Heart left ventricle (tissue), 16 donors: ENCODE measurements at regions not wholly inside any gene's neighbourhood (a gene's known extent, or its start where the extent isn't known, plus 50 kb on each side); places are given as distances from the start of the nearest gene placed in this dataset.

ENCODE experiments used
- ATAC-seq, 4 donors: fragments of 200-7000 bp; cut with Tn5 transposase; one replicate each; pipeline ENCODE4 v1.9.1; 2020 to 2022; ENCODE audit warnings: moderate library complexity in 4 of 4, mild to moderate bottlenecking in 3 of 4, moderate number of reproducible peaks in 1 of 4
- DNase-seq, 5 donors: peaks; one replicate each; pipeline ENCODE4 v3.0.0-alpha.2; 2020
- H3K27ac ChIP-seq, 12 donors: fragments of 200-600 bp; sonication (generic) in 4 of 12; one replicate each; pipeline versions ENCODE4 v1.5.0 to v1.8.0; 2016 to 2022; ENCODE audit warnings: mild to moderate bottlenecking in 2 of 12
- H3K27me3 ChIP-seq, 9 donors: fragments of 200-600 bp; sonication (generic) in 2 of 9; one replicate each; pipeline versions ENCODE4 v1.5.1 to v1.8.0; 2016 to 2022; ENCODE audit warnings: mild to moderate bottlenecking in 3 of 9
- H3K36me3 ChIP-seq, 9 donors: fragments of 200-600 bp; sonication (generic) in 2 of 9; one replicate each; pipeline versions ENCODE4 v1.5.0 to v1.8.0; 2018 to 2022; ENCODE audit warnings: mild to moderate bottlenecking in 2 of 9
- H3K4me1 ChIP-seq, 12 donors: fragments of 200-600 bp; sonication (generic) in 4 of 12; one replicate each; pipeline versions ENCODE4 v1.5.0 to v1.8.0; 2016 to 2022; ENCODE audit warnings: mild to moderate bottlenecking in 3 of 12
- H3K4me3 ChIP-seq, 12 donors: fragments of 200-600 bp; sonication (generic) in 4 of 12; one replicate each; pipeline versions ENCODE4 v1.5.0 to v1.8.0; 2017 to 2022; ENCODE audit warnings: mild to moderate bottlenecking in 9 of 12, moderate library complexity in 4 of 12
- H3K9me3 ChIP-seq, 12 donors: fragments of 200-600 bp; sonication (generic) in 4 of 12; one replicate each; pipeline versions ENCODE4 v1.5.0 to v1.8.0; 2016 to 2022; ENCODE audit warnings: mild to moderate bottlenecking in 1 of 12
- CTCF ChIP-seq, 12 donors: fragments of 200-600 bp; sonication (generic) in 4 of 12; IDR thresholded peaks; one replicate each; pipeline versions ENCODE4 v1.5.0 to v1.8.0; 2018 to 2022; ENCODE audit warnings: antibody characterized with exemption in 12 of 12, mild to moderate bottlenecking in 5 of 12
- POLR2A ChIP-seq, 2 donors: fragments of 450-650 bp; IDR thresholded peaks; one replicate each; pipeline ENCODE4 v1.6.1; 2017; ENCODE audit warnings: antibody characterized with exemption in 2 of 2, mild to moderate bottlenecking in 2 of 2, moderate library complexity in 2 of 2
- WGBS, 4 donors: extraction: QIAGEN DNeasy Blood & Tissue Kit in 2 of 4; methylation state at CpG; one replicate each; pipeline versions ENCODE4 v1.1.5 to v1.1.7; 2013 to 2018; 5-methylcytosine and 5-hydroxymethylcytosine counted together
- intact Hi-C, 10 donors: fragments of 100-400 bp; cut with DNase I; formaldehyde crosslinking; loops; one replicate each; pipeline versions ENCODE4 v1.11.1 to v1.14.2; 2022
- donor health status: ischemic (EF 13 %, LVEDD 7.1; RV severe dilation, severe dysfunction).
- donor health status: healthy with polysubstance abuse.
- donor health status: DM: no; HTN: yes; CAD: no.
- donor health status: DM: no; HTN: no; CAD: no.
- donor health status: ischemic (EF 25% LVEDD 6.9; RV normal size, moderate dysfunction).
- donor health status: ischemic (EF 25% LVEDD 5.7; RV mildly dilated, moderate dysfunction).
- donor health status: healthy.
- donor health status: DM: yes; HTN: yes; CAD: no.
- donor health status: ischemic (EF 35%, LVEDD 5.7; RV mildly dilated, moderate dysfunction).
- donor health status: nonischemic (EF 11% LVEDD 7.7; RV severe dilation, severe dysfunction).
- donor health status: DM: yes; HTN: yes; CAD: no.
- donor health status: PGD.
- donor health status: ischemic (EF 29% LVEDD 5.4; RV normal size, mild dysfunction).
- donor health status: nonischemic (EF 23%, LVEDD 6.1; RV moderate dilation, normal function).

GRCh38 chr3:124422805-124423204 is 307.4 kb upstream of the UMPS start:
- no peak overlapping the region for H3K4me3 ChIP-seq
- WGBS, 4 donors, result 97 to 99% (median 97%) methylated on average over 4 of the region's 4 CpGs
- no peak for ATAC-seq
- H3K36me3 ChIP-seq, result peaks cover 0 to 85% (median 18%) of the 10 kb centered on the region in 9 donors
- intact Hi-C loops, result loop anchor here in 1 of 10 donors (5.0 kb wide), 1 partner anchor 71 kb away; no protein-coding TSS in a partner anchor
- no peak for DNase-seq
- no peak overlapping the region for H3K27ac ChIP-seq
- H3K9me3 ChIP-seq, result no peaks in the 10 kb centered on the region
- peaks cover 0 to 10% (median 0%) of the 10 kb centered on the region in 12 donors for H3K4me1 ChIP-seq
- H3K27me3 ChIP-seq, result no peaks in the 10 kb centered on the region
- TF ChIP-seq CTCF (IDR thresholded peaks at IDR 0.05), result no peak
- TF ChIP-seq POLR2A (IDR thresholded peaks at IDR 0.05), result no peak

GRCh38 chr3:124424396-124424795 is 305.9 kb upstream of the UMPS start:
- intact Hi-C loops, result loop anchor here in 1 of 10 donors (5.0 kb wide), 1 partner anchor 72 kb away; no protein-coding TSS in a partner anchor
- no peaks in the 10 kb centered on the region for H3K9me3 ChIP-seq
- ATAC-seq, result no peak
- H3K27me3 ChIP-seq, result no peaks in the 10 kb centered on the region
- no peak overlapping the region for H3K4me3 ChIP-seq
- H3K4me1 ChIP-seq, result peaks cover 0 to 10% (median 0%) of the 10 kb centered on the region in 12 donors
- H3K27ac ChIP-seq, result no peak overlapping the region
- TF ChIP-seq CTCF (IDR thresholded peaks at IDR 0.05) (no peak), POLR2A (IDR thresholded peaks at IDR 0.05) (no peak)
- peaks cover 0 to 84% (median 22%) of the 10 kb centered on the region in 9 donors for H3K36me3 ChIP-seq
- 72 to 78% (median 74%) methylated on average over 2 of the region's 2 CpGs for WGBS, 4 donors
- no peak for DNase-seq

- no peaks in the 10 kb centered on the region for H3K4me1 ChIP-seq
- no peak for ATAC-seq
- H3K9me3 ChIP-seq, result no peaks in the 10 kb centered on the region
- H3K27me3 ChIP-seq, result no peaks in the 10 kb centered on the region
- DNase-seq, result no peak
- peaks cover 0 to 91% (median 28%) of the 10 kb centered on the region in 9 donors for H3K36me3 ChIP-seq
- intact Hi-C loops, result no loop called here
- WGBS, 4 donors, result 94 to 97% (median 94%) methylated on average over 6 of the region's 6 CpGs
- no peak overlapping the region for H3K4me3 ChIP-seq
- H3K27ac ChIP-seq, result no peak overlapping the region
- TF ChIP-seq POLR2A (IDR thresholded peaks at IDR 0.05), result no peak
- TF ChIP-seq CTCF (IDR thresholded peaks at IDR 0.05), result no peak
These were observed 304.3 kb upstream of the UMPS start for GRCh38 chr3:124425972-124426371.

- no peak overlapping the region for H3K4me3 ChIP-seq
- intact Hi-C loops, result no loop called here
- no peaks in the 10 kb centered on the region for H3K4me1 ChIP-seq
- TF ChIP-seq POLR2A (IDR thresholded peaks at IDR 0.05), result no peak
- TF ChIP-seq CTCF (IDR thresholded peaks at IDR 0.05), result no peak
- no peaks in the 10 kb centered on the region for H3K27me3 ChIP-seq
- peaks cover 0 to 84% (median 33%) of the 10 kb centered on the region in 9 donors for H3K36me3 ChIP-seq
- ATAC-seq (no peak), DNase-seq (no peak)
- no peaks in the 10 kb centered on the region for H3K9me3 ChIP-seq
- no peak overlapping the region for H3K27ac ChIP-seq
These were observed 301.7 kb upstream of the UMPS start for GRCh38 chr3:124428372-124429128.
